Left hindlimb (tissue), 1 donor: ENCODE measurements at regions not wholly inside any gene's neighbourhood (a gene's known extent, or its start where the extent isn't known, plus 50 kb on each side); places are given as distances from the start of the nearest gene placed in this dataset.

Experiments used
- DNase-seq: peaks from one replicate; pipeline ENCODE4 v3.0.0-alpha.2; 2018

DNA sequence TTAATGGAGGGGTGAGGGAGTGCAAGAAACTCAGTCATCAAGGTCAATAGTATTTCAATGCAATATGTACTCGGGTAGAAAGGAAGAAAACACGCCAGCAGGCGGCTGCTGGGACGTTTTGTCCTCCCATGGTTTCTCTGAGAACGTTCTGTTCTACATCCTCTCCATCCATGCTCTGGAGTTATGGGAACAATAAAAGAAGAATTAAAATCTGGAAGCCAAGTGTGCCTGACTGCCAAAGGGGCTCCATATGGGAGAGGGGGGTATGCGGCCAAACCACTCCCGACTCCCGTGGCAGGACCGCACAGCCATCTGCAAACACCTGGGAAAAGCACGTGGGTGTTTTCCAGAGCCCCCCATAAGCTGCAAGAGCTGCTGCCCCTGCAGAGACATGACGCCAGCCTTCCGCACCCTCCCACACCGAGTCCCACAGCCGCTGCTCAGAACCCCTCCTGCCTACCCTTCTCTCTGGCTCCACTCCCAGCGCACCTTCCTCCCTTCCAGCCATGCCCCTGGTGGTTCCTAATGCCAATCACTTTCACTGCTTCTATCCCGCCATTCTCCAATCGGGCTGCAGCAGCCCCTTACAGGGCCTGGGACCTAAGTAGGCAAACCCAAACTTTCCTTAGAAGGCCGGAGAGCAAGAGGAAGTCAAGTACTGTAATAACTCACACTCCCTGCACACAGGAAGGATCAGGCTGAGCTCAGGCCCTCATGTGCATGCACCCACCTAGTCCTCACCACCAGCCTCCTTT is 241.6 kb downstream of the SYK start:
- DNase-seq = no peak

DNA sequence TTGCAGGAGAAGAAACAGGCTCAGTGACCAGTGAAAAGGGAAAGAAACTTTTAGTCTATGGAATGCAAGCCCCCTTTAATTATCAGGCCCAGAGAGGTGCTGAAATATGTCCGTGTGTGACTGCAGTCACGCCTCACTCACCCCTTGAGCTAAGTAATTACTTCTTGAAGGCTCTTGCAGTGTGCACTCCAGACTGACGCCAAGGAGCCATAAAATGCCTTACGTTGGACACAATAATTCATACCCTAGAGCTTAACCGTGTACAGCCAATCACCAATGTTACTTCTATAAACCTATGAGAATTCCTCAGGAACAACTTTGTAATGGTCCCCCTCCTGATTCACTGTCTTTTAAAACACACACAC is 242.2 kb downstream of the SYK start:
- no peak for DNase-seq

DNA sequence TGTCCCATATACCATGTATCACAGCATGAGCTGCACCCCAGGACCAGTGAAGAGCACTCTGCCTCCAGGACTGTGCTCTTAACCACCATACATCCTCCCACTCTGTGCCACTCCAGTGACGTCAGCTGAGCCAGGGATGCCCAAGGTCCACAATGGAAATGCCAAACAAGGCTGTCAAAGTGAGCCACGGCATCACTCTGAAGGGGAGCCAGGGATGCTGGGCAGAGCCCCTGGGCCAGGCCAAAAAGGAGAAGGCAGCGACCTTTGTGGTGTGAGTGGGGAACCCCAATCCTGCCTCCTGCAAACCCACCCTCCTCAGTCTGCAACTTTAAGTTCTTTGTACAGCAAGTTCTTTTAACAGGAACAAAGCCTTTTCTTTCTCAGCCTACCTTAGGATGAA is 242.7 kb downstream of the SYK start:
- DNase-seq = no peak

DNA sequence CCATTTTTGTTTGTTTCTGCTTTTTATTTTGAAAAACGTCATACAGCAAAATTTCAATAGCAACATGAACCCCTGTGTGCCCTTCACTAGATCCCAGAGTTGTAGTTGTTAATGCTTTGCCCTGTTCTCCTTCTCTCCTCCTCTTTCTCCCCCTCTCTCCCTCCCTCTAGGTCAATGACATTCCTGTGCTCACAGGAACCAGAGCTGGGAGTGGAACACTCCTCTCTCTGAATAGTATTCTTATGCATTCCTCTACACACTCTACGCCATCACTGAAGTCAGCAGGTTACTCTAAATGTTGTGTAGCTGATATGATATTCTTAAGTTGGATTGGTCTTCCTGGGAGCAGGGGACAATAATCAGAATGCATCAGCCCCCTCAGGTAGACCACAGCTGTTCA is 243.4 kb downstream of the SYK start:
- DNase-seq = no peak

DNA sequence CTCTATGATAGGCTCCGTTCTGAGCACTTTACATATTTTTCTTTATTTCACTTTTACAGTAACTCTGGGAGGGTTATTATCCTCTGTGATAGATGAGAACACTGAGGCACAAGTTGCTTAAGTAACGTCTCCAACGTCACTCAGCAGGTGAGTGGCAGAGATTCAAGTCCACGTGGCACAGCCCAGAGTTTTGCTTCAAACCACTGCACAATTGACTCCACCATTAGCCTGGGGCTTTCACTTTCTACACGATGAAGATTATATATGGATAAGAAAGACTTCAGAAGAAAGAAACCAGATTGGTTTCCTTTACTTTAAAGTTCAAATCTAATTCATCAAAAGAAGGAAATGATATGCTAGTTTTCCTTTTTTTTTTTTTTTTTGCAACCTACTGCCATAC is 245.9 kb downstream of the SYK start:
- DNase-seq = no peak

DNA sequence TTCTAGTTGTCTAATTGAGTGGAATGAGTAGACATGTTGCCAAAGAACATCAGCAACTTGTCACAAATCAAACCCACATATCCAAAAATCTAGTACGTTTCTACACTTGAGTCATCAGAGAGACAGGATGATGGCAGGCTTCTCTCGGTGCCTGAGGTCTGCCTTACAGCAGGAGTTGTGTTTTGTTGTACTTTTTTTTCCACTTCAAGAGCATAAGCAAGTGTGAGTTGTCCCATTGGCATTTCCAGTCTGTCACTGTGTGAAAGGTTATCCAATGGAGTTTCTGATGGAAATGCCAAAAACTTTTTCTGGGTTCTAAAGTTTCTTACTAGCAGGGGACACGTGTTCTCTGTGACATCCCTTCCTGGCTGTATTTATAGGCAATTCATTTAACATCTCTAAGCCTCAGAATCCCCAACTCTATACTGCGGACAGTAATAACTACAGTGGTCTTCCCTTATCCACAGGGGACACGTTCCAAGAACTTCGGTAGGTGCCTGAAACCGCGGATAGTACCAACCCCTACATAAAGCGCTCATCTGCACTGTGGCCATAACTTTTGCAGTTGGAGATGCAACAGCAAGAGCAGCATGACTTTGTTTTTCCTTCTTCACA is 246.5 kb downstream of the SYK start:
- DNase-seq = no peak

DNA sequence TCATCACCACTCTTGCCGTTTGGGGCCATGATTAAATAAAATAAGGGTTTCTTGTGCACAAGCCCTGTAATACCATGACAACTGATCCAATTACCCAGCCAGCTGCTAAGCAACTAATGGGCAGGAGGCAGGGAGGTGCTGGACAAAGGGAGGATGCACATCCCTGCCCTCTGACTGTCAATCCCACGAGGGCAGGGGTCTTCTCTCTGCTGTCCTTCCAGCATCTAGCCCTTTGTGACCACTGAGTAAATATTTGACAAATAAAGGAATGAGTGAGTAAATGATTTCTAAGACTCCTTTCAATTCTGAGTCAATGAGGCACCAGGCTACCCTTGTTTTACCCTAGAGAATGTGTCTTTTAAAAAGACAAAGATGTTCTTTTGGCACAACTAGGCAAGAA is 247.1 kb downstream of the SYK start:
- no peak for DNase-seq

DNA sequence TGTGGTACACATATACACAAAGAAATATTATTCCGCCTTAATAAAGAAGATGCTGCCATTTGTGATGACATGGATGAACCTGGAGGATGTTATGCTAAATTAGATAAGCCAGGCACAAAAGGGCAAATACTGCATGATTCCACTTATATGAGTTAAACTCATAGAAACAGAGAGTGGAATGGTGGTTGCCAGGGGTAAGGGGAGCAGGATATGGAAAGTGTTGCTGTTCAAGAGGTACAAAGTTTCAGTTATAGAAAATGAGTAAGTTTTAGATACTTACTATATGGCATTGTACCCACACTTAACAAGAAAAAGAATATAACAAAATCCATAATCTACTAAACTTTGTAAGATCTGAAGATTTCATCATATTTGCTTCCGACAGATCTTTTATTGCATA is 252.2 kb downstream of the SYK start:
- no peak for DNase-seq

DNA sequence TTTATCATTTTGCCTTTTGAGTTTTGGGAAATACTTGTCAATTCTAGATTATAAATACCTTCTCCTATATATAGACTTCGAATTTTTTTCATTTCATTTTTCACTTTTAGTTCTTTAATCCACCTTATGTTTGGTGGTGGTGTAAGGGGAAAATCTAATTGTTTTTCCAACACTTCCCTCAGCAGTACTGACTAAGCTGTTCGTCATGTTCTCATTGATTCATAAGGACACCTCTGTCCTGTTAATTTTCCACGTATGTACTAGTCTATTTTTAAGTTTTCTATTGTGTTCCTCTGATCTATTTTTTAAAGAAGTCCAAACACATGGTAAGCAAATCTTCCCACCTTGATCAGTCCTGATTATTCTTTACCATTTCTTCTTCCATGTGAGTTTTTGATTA is 254.2 kb downstream of the SYK start:
- DNase-seq = no peak

DNA sequence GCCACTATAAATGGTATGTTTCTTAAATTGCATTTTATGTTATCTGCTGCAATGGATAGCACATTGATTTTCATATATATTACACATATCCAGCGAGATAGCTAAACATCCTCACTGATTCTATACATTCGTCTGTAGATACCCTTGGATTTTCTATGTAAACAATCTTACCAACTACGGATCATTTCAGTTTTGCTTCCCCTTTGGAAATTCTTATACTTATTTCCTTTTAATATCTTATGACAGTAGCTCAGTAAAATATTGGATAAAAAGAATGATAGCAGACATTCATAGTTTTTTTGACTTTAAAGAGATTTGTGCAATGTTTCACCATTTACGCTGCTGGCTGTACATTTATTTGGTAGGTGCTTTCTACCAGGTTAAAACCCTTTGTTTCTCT is 254.9 kb downstream of the SYK start:
- no peak for DNase-seq

DNA sequence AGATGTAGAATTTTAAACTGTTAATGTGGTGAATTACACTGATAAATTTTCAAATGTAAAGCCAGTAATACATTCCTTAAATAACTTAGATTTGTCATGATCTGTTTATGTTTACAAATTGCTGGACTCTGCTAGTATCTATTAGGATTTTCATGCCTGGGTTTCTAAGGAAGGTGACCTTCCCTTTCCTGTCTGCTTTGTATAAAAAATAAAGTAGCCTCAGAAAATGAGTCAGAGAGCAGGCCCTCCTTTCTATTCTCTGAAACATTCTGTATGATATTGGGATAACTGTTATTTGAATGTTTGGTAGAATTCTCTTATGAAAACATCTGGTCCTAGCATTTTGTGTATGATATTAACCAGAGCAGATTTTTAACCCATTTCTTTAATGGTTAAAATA is 255.3 kb downstream of the SYK start:
- DNase-seq = no peak

DNA sequence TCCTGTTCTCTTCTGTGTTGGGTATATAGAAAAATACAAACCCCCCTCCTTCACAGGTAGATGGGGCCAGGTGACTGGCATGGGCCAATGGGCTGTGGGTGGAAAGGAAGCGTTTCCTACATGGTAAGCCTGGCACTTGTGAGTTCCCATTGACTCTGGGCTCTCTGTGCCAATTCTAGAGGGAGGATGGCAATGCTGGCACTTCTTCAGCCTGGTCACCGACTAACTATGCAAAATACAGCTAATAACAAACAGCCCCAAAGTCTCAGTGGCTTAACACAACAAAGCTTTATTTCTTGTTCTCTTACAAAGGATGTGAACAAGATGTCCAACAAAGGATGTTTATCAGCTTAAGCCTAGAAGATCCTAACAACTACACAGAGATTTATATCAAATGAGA is 258.1 kb downstream of the SYK start:
- DNase-seq = no peak

DNA sequence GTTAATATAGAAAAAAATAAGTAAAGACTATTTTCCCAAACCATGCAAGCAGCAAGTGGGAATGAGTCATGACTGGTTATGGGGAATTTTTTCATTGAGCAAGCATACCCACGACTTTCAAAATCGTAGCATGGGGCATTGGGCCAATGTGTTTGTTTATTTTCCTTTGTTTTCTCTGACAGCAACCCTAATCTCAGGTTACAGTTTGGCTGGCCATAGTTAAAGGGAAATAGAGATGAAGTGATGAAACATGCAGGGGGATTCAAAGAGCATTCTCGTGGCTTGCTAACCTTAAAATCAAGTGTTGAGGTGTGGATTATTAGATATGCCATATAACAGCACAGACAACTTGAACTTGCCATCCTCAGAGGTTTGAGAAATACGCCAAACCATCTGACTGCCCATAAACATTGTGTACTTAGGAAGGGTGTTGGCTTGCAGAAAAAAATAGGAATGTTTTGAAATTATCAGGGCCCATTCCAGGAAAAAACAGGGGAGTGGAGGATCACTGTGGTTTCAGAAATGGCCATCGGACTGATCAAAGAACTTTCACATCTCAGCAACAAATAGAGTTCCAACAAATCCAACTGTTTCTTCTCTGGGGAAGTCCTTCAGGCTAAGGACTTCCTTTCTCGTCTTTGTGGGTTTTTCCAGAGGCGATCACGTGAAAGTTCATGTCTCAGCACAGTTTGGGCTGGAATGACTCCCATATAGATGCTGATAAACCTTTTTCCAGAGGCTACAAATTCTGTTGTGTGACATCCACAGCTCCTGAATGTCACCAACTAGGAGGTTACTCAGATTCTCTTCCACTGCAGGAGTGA is 259.1 kb downstream of the SYK start:
- DNase-seq = no peak

DNA sequence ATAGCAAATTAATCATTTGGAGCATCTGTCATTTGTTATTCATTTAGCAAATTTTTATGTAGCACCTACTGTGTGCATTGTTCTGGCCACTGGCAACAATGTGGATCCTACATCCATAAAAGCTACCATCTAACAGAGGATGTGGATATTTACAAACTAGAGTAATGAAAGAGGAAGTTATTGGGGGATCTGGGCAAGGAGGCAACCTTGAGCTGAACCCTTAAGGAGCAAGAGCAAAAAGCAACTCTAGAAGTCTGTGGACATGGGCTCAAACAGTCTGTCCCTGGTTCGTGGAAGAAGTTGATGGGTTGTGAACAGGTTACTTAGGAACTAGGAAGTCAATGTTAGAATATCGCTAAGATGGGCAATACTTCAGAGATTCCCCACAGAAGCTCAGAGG is 259.9 kb downstream of the SYK start:
- no peak for DNase-seq

DNA sequence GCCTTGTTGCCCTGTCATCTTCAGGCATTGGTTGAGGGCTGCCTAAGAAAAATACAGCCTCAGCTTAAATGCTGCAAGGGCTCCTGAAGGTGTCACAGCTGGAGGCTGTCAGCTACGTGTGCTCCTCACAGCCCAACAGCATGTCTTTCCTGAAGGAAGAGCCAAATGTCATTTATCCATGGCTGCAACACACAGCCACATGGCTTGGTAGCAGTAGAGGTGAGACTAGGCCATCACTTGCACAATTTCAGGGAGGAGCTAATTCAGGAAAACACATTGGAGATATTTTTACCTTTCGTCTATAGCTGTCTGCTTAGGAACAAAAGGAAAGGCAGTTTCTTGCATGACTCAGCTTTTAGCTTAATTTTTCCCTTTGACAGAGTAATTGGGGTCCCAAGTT is 260.7 kb downstream of the SYK start:
- DNase-seq = no peak

DNA sequence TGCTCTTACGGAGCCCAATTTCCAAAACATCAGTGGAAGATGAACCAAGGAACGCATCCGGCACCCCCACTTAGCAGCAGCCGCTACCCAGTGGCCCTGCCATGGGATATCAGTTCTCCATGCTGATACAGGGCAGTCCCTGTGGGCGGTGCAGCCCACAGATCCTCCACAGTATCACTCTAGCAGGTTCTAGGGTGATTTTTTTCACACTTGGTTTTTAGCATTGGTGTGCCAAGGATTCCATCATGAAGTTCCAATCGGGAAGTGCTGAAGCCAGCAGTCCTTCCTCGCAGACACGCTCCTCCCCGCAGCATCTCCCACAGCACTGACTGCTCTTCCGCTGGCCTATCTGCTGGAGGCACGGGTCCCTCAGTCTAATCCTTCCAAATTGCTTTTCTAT is 261.9 kb downstream of the SYK start:
- DNase-seq = no peak

DNA sequence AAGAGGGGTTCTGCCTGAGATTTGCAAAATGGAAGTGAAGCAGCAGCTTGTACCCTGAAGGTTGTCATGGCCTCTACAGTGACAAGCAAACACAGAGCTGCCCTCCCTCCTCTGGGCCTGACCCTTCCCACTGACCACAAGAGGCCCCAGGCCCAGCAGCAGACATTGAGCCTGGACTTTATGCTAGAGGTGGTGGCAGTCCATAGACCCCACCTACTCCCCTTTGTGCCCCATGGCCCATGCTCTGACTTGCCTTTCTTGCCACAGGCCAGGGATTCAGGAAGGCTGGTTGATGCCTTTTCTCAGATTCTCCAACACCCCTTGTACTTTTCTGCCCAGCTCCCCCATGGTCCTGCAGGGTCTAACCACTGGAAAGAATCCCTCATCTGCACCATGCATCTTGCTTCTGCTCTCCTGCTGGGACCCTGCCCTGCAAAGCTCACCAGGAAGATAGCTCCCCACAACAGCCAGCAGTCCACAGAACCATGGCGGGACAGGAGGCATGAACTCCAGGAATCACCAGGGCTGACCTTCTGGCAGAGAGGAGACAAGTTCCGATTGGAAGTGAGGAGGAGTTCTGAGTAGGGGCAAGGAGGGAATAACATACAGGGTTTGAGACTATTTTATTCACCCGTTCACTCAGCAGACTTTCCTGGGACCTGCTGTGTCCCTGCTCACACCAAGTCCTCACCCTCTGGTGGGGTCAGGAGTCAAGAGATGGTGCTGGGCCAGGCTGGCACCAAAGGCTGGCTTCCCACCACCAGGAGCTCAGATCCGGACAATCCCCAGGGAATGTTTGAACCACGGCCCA is 263.8 kb downstream of the SYK start:
- DNase-seq = no peak

DNA sequence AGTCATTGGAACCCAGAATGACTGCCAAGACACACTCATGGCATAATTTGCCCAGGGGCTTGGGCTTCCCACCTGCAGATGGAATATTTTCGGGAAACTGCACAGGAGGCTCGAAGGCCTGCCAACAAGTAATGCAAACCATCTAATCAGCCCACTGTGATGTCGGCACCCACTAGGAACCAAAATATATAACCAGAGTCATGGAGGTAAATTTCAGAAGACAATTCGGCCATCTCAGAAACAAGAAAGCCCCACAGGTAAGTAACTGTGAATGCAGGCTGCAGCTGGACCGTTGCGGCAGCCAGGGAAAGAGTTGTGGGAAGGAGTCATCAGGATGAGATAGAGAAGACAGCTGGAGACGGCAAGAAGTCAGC is 264.4 kb downstream of the SYK start:
- no peak for DNase-seq

DNA sequence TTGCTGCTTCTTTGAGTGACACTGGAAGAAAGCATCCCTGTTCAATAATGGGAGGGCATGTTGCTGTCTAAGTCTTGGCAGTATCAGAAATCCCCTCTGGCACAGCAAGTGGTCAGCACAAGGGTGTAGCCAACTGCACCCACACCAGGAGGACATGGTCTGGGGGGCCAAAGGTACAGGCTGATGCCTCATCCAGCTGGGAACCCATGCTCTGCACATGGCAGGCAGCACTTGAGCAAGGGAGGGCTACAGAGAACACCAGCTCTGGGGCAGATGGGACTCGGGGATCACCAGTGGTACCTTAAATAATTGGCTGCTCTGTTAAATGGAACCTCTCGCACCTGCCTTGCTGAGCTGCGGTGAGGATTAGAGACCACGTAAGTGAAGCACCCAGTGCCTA is 265.2 kb downstream of the SYK start:
- no peak for DNase-seq

DNA sequence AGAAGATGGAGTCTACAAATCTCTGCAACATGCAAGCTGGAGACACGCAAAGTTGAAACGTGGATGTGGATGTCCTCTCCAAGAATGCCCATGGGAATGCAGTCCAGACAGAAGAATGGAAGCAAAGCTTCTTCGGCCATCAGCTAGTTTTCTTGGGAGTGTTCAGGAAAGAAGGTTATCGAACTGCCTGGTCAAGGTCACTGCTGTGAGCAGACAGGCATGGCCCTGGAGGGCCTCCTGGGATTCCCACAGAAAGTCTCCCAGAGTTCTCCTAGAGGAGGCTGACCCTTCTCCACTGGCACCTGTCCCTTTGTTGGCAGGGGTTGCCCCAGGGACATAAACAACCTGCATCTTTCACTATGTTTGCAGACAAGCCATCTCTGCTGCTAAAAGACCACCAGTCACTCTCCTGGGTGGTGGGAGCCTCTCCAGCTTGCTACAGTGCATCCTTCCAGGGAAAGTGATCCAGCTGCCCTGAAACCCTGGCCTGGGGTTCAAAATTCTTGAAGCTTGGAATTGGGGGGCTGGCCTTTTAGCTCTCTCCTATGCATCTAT is 265.8 kb downstream of the SYK start:
- DNase-seq = no peak

DNA sequence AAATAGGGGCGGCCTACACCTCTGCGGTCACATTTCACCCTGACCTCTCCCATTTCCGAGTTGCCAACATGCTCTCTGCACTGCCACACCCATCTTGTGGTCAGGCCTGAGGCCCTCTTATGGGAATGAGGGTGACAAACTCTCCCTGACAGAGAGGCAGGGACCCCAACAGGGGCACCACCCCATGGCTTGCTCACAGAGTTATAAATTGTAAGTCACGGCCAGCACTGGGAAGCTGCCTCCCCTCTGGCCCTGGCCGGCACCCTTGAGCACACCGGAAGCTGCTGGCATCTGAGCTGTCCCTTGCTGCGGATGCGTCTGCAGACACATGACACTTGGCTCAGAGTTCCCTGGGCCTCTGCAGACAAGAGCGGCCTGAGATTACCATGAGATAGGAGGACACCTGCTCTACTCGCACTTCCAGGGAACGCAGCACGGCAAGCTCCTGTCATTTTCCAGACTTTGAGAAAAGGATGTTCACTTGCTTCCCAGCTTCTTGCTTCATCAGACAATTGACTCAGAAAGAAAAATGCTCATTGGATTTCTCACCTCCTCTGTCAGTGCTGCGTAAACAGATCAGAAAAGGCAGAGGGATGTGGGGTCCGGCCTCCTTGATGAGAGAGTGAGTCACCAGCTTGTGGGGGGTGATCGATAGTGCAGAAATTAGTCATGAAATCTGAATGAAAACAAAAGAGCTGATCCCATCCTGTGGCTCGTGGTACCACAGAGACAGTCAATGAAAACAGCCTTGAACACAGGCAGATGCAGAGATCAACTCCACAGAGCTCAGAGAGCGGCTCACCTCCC is 269.8 kb downstream of the SYK start:
- no peak for DNase-seq
